Fibroblast of mammary gland (primary cell): ENCODE measurements at regions not wholly inside any gene's neighbourhood (a gene's known extent, or its start where the extent isn't known, plus 50 kb on each side); places are given as distances from the start of the nearest gene placed in this dataset.

ENCODE experiments used
- DNase-seq: peaks from one replicate; pipeline ENCODE4 v3.0.0-alpha.2; 2010; ENCODE audit warnings: low read depth
- H3K4me3 ChIP-seq: 2 replicates; pipeline ENCODE4 v1.5.1; 2011; ENCODE audit warnings: low read depth, mild to moderate bottlenecking, low read length, moderate library complexity; ENCODE audit not compliant: control insufficient read depth
- TF ChIP-seq, protein P1 (sequence below): conservative IDR thresholded peaks from 2 replicates; pipeline ENCODE4 v1.5.1; 2011; ENCODE audit warnings: low read depth, low read length, inconsistent platforms; ENCODE audit not compliant: control insufficient read depth, insufficient read depth

DNA sequence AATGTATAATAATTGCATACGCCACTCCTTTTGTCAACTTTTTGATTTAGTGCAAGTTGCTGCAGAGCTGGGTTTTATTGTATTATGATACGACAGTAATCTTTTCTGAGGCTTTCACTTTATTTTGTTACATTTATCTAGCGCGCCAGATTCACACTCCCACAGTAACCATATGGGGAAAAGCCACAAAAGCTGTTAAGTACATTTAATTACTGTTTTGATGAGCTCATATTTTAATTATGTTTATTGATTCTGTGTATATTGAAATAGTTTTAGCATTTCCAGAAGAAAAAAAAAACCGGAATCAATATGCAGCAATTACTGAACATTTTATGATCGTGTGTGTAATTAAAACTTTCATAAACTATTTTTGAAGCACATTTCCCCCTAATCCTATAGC, 118.5 kb downstream of the RAB11FIP2 start:
- TF ChIP-seq, protein P1, sequence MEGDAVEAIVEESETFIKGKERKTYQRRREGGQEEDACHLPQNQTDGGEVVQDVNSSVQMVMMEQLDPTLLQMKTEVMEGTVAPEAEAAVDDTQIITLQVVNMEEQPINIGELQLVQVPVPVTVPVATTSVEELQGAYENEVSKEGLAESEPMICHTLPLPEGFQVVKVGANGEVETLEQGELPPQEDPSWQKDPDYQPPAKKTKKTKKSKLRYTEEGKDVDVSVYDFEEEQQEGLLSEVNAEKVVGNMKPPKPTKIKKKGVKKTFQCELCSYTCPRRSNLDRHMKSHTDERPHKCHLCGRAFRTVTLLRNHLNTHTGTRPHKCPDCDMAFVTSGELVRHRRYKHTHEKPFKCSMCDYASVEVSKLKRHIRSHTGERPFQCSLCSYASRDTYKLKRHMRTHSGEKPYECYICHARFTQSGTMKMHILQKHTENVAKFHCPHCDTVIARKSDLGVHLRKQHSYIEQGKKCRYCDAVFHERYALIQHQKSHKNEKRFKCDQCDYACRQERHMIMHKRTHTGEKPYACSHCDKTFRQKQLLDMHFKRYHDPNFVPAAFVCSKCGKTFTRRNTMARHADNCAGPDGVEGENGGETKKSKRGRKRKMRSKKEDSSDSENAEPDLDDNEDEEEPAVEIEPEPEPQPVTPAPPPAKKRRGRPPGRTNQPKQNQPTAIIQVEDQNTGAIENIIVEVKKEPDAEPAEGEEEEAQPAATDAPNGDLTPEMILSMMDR = no peak
- DNase-seq = no peak
- H3K4me3 ChIP-seq = no peak overlapping the region

DNA sequence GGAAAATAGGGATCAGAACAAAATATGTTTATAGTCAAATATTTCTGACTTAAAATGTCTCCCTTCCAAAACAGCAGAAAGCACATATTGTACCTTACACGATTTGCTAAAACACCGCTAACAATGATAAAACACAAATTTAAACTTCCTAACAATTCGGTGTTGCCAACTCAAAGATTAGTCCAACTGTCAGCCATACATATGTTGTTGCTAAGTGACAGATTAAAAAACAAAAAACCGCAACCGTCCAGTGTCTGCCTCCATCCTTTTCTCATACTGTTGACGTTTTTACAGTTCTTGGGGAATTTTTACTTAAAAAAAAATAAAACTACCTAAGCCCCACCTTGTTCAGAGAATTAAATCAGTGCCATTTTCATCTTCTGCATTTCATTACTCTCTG, 118.0 kb downstream of the RAB11FIP2 start:
- no peak overlapping the region for H3K4me3 ChIP-seq
- TF ChIP-seq, protein P1 = no peak
- DNase-seq = no peak

GRCh38 chr10:117929327-117930067, 117.2 kb downstream of the RAB11FIP2 start:
- no peak for DNase-seq
- no peak overlapping the region for H3K4me3 ChIP-seq
- TF ChIP-seq, protein P1 = no peak

DNA sequence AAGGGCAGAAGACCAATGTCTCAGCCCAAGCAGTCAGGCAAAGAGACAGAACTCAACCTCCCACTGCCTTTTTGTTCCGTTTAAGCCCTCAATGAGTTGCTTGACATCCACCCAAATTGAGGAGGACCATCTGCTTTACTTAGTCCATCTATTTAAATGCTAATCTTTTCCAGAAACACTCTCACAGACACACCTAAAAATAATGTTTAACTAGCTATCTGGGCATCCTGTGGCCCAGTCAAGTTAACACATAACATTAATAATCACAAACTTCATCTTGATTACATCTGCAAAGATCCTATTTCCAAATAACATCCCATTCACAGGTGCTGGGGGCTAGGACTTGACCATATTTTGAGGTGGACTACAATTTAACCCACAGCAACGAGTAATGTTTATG, 115.7 kb downstream of the RAB11FIP2 start:
- no peak overlapping the region for H3K4me3 ChIP-seq
- TF ChIP-seq, protein P1 = no peak
- no peak for DNase-seq

DNA sequence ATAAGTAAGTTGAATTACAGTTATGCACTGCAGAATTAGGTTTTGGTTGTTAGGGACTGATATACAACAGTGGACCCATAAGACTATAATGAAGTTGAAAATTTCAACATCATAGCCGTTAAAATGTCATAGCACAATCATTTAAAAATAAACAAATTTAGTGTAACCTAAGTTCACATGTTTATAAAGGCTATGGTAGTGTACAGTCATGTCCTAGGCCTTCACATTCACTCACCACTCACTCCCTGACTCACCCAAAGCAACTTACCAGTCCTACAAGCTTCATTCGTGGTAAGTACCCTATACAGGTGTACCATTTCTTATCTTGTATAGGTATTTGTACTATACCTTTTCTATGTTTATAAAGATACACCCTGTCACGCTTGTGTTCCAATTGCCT, 113.7 kb downstream of the RAB11FIP2 start:
- TF ChIP-seq, protein P1 = no peak
- DNase-seq = peak; percentile 46

GRCh38 chr10:117934477-117934876, 112.3 kb downstream of the RAB11FIP2 start:
- H3K4me3 ChIP-seq = no peak overlapping the region
- TF ChIP-seq, protein P1 = no peak
- no peak for DNase-seq

More for the DNA sequence above, 113.7 kb downstream of the RAB11FIP2 start:
- H3K4me3 ChIP-seq = no peak overlapping the region
